COR-L47 (cell line): ENCODE measurements at regions not wholly inside any gene's neighbourhood (a gene's known extent, or its start where the extent isn't known, plus 50 kb on each side); places are given as distances from the start of the nearest gene placed in this dataset.
"Not testable (repeated sequence)": the region's sequence is repeated elsewhere in the genome, so short reads cannot be mapped to it uniquely, and the experiment has no call there.

Source experiments
- DNase-seq: peaks from one replicate; lab custom pipeline; 2025; lab: John Stamatoyannopoulos, UW

GRCh38 chr5:176140138-176140537 is 98.1 kb upstream of the SIMC1 start:
- not testable (repeated sequence) for DNase-seq

- no peak for DNase-seq
These were observed 93.7 kb upstream of the SIMC1 start for GRCh38 chr5:176144508-176144907.

GRCh38 chr5:176149948-176150347 is 88.3 kb upstream of the SIMC1 start:
- DNase-seq: not testable (repeated sequence)

DNA sequence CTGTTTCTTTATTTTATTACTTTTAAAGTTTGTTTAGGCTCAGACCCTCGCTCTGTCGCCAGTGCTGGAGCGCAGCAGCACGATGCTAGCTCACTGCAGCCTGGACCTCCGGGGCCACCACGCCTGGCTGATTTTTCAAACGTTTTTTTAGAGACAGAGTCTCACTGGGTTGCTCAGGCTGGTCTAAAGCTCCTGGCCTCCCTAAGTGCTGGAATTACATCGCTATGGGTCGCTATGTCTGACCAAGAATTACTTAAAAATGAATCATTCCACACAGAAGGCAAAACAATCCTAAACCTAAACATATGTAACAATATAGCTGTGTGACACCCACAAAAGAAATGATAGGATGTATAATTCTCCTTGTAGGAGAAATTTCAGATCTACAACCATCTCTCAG is 86.9 kb upstream of the SIMC1 start:
- DNase-seq: no peak

DNA sequence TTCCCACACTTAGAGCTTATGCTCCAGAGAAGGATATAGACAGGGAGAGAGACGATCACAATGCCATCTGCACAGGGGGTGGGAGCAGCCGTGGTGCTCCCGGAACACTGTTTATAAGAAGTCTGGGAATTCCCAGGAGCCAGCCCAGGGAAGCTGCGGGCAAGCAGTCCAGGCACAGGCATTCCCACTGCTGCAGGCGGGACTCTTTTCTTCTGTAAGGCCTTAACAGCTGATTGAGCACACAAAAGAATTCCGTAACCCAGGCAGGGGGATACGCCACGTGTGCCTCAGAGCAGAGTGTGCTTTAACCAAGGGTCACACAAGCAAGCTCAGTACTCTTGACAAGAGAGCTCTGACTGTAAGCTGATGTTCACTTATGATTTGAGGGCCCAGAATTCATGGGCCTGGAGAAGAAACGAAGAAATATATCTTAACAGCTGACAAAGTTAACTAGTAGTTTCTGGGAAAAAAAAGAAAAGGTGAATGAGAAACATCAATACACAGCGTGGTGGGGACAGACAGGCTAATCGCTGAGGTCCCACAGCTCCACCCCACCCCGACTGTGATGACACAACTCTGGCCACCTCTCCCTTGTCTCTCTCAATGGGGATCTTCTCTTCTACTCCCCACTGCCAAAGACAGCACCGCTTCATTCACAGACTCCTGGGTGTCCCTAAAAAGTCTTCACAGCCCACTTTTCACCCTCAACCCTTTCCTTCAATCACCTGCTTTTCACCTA is 85.9 kb upstream of the SIMC1 start:
- no peak for DNase-seq

- no peak for DNase-seq
These were observed 85.3 kb upstream of the SIMC1 start for GRCh38 chr5:176152930-176153311.

DNA sequence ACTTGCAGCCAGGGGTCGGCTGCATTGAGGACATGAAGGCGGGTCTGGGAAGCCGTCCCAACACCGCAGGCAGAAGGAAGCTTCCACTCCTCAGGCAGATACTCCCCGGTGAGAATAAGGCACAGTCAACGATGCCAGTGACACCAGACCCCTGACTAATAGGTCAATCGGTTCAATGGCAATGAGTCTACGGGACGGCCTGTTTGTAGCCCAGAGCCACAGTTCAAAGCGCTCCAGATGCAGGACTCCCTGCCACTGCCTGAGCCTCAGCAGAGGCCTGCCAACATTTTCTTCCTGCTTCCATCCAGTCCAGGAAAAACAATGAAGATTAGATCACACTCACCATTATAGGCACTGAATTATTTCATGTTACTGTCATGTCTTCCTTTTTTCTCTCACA is 84.5 kb upstream of the SIMC1 start:
- DNase-seq: no peak

- no peak for DNase-seq
These were observed 83.4 kb upstream of the SIMC1 start for GRCh38 chr5:176154821-176155220.

- no peak for DNase-seq
These were observed 82.3 kb upstream of the SIMC1 start for GRCh38 chr5:176155922-176156359.

- DNase-seq: no peak
These were observed 80.6 kb upstream of the SIMC1 start for GRCh38 chr5:176157656-176158055.

GRCh38 chr5:176161431-176161830 is 76.8 kb upstream of the SIMC1 start:
- DNase-seq: no peak

GRCh38 chr5:176162198-176162597 is 76.0 kb upstream of the SIMC1 start:
- no peak for DNase-seq

GRCh38 chr5:176162888-176163287 is 75.3 kb upstream of the SIMC1 start:
- DNase-seq: no peak

DNA sequence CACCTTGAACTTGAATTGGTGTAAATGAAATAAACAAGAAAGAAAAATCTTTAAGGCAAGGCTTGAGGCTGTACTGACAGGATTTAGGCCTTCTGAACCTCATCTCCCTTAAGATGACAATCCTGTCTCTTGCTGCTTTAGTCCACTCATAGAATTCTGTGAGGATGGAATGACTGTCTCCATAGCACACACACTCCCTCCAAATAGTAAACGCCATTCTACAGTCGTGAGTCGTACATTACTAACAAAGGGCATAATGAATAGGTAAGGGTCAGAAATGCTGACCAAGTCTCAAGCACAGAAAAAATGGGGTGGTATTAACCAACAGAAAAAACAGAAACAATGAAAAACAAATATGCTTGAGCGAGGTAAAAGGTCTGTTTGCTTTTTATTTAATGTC is 71.8 kb upstream of the SIMC1 start:
- no peak for DNase-seq

DNA sequence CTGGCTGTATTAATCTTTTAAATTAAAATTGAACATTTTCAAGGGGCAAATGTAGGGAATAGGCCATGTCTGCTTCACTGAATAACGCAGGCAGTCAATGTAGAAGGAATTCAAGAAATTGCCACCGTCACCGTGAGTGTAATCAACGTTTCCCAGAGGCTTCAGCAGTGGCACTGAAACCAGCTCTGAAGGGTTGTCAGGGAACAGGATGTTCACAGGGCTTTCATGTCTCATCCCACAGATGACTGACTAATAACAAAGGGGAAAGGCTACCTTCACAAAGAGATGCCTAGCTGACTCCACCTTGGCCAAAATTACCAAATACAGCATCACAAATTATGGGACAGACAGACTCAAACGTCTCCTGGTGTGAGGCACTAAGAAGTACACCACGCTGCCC is 70.4 kb upstream of the SIMC1 start:
- no peak for DNase-seq

DNA sequence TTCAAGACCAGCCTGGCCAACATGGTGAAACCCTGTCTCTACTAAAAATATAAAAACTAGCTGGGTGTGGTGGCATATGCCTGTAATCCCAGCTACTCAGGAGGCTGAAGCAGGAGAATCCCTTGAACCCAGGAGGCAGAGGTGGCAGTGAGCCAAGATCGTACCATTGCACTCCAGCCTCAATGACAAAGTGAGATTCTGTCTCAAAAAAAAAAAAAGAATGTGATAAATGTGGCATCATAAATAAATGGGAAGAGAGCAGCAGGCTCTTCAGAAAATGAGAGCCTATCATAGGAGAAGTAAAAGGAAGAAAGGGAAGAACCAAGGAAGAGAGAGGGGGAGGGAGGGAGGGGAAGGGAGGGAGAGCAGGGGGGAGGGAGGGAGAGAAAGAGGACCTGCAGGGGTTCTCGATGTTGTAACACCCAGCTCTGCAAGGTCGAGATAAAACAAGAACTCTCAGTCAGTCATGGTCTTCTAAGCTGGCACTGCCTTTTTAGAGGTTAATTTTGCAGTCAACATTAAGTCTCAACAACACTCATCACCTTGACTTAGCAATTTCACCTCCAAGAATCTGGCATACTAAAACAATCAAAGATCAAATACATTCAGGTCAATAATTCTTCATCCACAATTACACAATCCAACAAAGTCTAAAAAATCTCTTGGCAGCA is 68.7 kb upstream of the SIMC1 start:
- no peak for DNase-seq

DNA sequence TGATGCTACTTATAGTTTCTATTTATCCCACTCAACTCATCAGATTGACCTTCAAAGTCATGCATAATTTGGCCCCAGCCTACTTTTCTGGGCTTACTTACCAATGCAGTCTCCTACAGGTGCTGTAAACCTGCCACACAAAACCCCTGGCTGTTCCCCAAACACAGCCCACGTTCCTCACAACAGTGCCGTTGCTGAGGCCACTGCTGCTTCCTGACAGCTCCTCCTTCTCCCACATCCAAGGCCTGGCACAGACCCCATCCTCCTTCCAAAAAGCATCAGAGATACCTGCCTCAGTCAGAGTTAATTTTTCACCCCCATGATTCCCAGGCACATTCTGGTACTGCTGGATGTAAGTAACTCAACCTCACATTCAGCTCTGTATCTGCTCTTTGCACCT is 68.1 kb upstream of the SIMC1 start:
- no peak for DNase-seq

DNA sequence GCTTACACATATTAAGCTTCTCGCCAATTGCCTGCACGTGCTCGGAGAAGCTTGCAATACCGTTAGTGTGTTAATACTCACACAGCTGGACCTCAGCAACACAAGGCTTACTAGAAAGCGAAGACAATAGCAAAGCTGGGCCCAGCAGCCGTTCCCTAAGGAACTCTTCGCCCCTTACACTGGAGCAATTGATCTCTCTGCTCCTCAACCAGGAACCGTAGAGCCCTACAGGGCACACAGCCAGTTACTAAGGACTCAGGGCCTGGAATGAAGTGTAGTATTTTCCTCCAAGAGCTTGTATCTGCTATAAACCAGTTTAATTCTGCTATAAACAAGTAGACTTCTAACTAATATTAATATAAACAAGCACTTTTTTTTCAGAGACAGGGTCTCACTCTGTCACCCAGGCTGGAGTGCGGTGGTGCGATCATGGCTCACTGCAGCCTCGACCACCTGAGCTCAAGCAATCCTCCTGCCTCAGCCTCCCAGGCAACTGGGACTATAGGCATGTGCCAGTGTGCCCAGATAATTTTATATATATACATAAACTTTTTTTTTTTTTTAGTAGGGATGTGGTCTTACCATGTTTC is 67.0 kb upstream of the SIMC1 start:
- DNase-seq: no peak

DNA sequence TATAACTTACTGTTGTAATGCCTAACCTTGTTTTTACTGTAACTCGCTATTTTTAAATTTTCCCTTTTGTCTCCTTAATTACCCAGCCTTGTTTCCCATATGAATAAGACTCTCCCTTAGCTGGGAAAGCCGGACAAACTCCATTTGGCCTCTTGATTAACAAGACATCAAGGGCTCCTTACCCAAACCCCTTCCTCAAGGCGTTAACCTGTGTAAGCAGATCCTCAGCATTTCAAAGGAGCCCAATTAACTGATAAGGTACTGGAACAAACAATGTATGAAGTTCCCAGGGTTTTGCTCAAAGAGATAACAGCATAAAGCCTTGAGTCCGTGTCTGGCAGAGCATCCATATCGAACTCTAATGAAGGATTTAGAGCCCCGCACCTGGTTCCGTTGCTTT is 66.0 kb upstream of the SIMC1 start:
- DNase-seq: no peak

GRCh38 chr5:176173647-176174046 is 64.6 kb upstream of the SIMC1 start:
- no peak for DNase-seq

- no peak for DNase-seq
These were observed 63.7 kb upstream of the SIMC1 start for GRCh38 chr5:176174345-176175025.

DNA sequence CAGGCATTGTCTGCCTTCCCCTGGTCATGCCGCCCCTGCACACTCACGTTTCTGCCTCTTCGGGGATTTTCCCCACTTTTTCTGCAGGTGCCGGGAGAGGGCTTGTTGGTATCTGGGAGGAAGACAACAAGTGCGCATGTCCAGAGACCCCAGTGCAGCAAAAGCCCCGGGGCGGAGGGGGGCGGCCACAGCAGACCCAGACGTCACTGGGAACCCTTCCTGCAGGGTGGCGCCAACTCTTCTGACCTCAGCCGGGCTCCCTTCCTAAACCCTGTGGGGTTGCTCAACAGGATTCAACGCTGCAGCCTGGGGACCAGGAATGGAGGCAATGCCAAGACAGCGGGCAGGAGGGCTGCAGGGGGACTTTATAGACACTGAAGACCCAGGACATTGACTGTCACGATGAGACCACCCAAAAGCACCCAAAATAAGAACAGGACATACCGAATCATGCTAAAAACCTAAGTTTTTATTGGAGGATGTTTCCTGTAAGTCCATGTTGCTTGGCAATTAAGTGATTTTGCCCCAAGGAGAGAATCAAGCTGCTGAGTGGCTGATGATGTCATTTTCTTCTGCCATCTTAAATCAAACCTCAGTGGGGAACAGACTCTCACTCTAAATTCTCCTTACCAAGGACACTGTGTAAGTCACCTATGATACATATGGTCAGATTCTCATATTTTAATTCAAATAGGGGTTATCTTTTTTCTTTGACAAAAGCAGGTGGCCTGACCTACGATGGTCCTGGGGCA is 62.9 kb upstream of the SIMC1 start:
- no peak for DNase-seq
